SK-N-SH (cell line): ENCODE measurements at regions not wholly inside any gene's neighbourhood (a gene's known extent, or its start where the extent isn't known, plus 50 kb on each side); places are given as distances from the start of the nearest gene placed in this dataset.

Experiments
- CTCF ChIA-PET: fragments of 300-600, 350-600 bp; formaldehyde crosslinking; extraction: SDS; loops from one replicate; lab custom pipeline; 2021; lab: Yijun Ruan, JAX
- POLR2A ChIA-PET: fragments of 350-600 bp; sonication (Branson Sonifier 250); formaldehyde crosslinking; extraction: SDS; loops from one replicate; lab custom pipeline; 2020; ENCODE audit warnings: antibody characterized with exemption, inconsistent platforms; lab: Yijun Ruan, JAX
- DNase-seq: peaks from one replicate; pipeline ENCODE4 v3.0.0; 2012
- H2AFZ ChIP-seq: fragments of 200-600 bp; sonication (generic); 2 replicates; pipeline ENCODE4 v1.8.1; 2016; ENCODE audit warnings: antibody characterized with exemption, mild to moderate bottlenecking, low read depth
- H3F3A ChIP-seq: fragments of 200-600 bp; sonication (generic); replicated peaks from 2 replicates; pipeline ENCODE3; 2016; ENCODE audit warnings: antibody characterized with exemption, mild to moderate bottlenecking; ENCODE audit not compliant: insufficient read depth
- H3K27ac ChIP-seq, 2 experiments: fragments of 200-500 bp in 1 of 2; fragments of 200-600 bp in 1 of 2; sonication (Bioruptor generic) in 1 of 2; sonication (generic), shearing (Covaris generic) in 1 of 2; 2 replicates each; pipeline versions ENCODE4 v1.5.1 to v1.6.1; 2014 to 2016; ENCODE audit warnings: low read depth in 2 of 2, inconsistent platforms in 1 of 2, low read length in 1 of 2, mild to moderate bottlenecking in 1 of 2, mixed read lengths in 1 of 2
- H3K27me3 ChIP-seq: fragments of 200-600 bp; sonication (generic), shearing (Covaris generic); 2 replicates; pipeline ENCODE4 v1.6.1; 2016; ENCODE audit warnings: mixed run types; ENCODE audit not compliant: insufficient read depth
- H3K36me3 ChIP-seq, 2 experiments: fragments of 200-500 bp in 1 of 2; fragments of 200-600 bp in 1 of 2; sonication (Bioruptor generic) in 1 of 2; sonication (generic) in 1 of 2; replicated peaks in 1 of 2; 2 replicates each; pipeline versions ENCODE3 to v1.5.1; 2014 to 2016; ENCODE audit warnings: low read length in 1 of 2, mild to moderate bottlenecking in 1 of 2; ENCODE audit not compliant: insufficient read depth in 2 of 2, control insufficient read depth in 1 of 2
- H3K4me1 ChIP-seq, 2 experiments: fragments of 200-500 bp in 1 of 2; fragments of 200-600 bp in 1 of 2; sonication (Bioruptor generic) in 1 of 2; sonication (generic), shearing (Covaris generic) in 1 of 2; 2 replicates each; pipeline versions ENCODE4 v1.5.1 to v1.6.1; 2014 to 2016; ENCODE audit warnings: low read depth in 1 of 2, low read length in 1 of 2, mixed run types in 1 of 2; ENCODE audit not compliant: insufficient read depth in 2 of 2, control insufficient read depth in 1 of 2
- H3K4me2 ChIP-seq: fragments of 200-600 bp; sonication (generic), shearing (Covaris generic); 2 replicates; pipeline ENCODE4 v1.6.1; 2017; ENCODE audit warnings: mixed run types
- H3K4me3 ChIP-seq, 2 experiments: fragments of 200-500 bp in 1 of 2; fragments of 200-600 bp in 1 of 2; sonication (Bioruptor generic) in 1 of 2; sonication (generic), shearing (Covaris generic) in 1 of 2; 2 replicates each; pipeline versions ENCODE4 v1.5.1 to v1.8.1; 2014 to 2016; ENCODE audit warnings: low read depth in 2 of 2, inconsistent platforms in 1 of 2, low read length in 1 of 2, mild to moderate bottlenecking in 1 of 2, mixed read lengths in 1 of 2, moderate library complexity in 1 of 2
- H3K79me2 ChIP-seq: fragments of 200-600 bp; sonication (generic); 2 replicates; pipeline ENCODE4 v1.8.1; 2017; ENCODE audit warnings: mild to moderate bottlenecking; ENCODE audit not compliant: insufficient read depth
- H3K9ac ChIP-seq: fragments of 200-600 bp; sonication (generic); 2 replicates; pipeline ENCODE4 v1.6.1; 2017; ENCODE audit warnings: mixed run types
- H3K9me2 ChIP-seq: fragments of 200-600 bp; sonication (generic); 2 replicates; pipeline ENCODE4 v1.6.1; 2017; ENCODE audit warnings: mixed run types
- H3K9me3 ChIP-seq: fragments of 200-600 bp; sonication (generic); 2 replicates; pipeline ENCODE4 v1.6.1; 2017; ENCODE audit warnings: mixed run types, mild to moderate bottlenecking, moderate library complexity
- H4K20me1 ChIP-seq: fragments of 200-600 bp; sonication (generic); 2 replicates; pipeline ENCODE4 v1.6.1; 2017; ENCODE audit warnings: mild to moderate bottlenecking, mixed run types; ENCODE audit not compliant: insufficient read depth
- CHD2 ChIP-seq: fragments of 150-350 bp; IDR thresholded peaks from 2 replicates; pipeline ENCODE4 v1.6.1; 2018; ENCODE audit warnings: low read length; ENCODE audit not compliant: partially characterized antibody
- EP300 ChIP-seq, 2 experiments: IDR thresholded peaks; 2 replicates each; pipeline versions ENCODE4 v1.4.0 to v1.6.1; 2012; ENCODE audit warnings: borderline replicate concordance in 1 of 2, low read depth in 1 of 2, low read length in 1 of 2
- JUND ChIP-seq: IDR thresholded peaks from 2 replicates; pipeline ENCODE4 v1.4.0; 2012
- MEF2A ChIP-seq: IDR thresholded peaks from 2 replicates; pipeline ENCODE4 v1.4.0; 2012; ENCODE audit warnings: low read depth, borderline replicate concordance
- MXI1 ChIP-seq: IDR thresholded peaks from 2 replicates; pipeline ENCODE4 v1.6.1; 2012; ENCODE audit warnings: mild to moderate bottlenecking, low read depth, low read length, improper control_type of control experiment
- NFIC ChIP-seq: IDR thresholded peaks from 2 replicates; pipeline ENCODE4 v1.4.0; 2012; ENCODE audit warnings: borderline replicate concordance
- NRF1 ChIP-seq: IDR thresholded peaks from 2 replicates; pipeline ENCODE4 v1.6.1; 2012; ENCODE audit warnings: low read depth, mild to moderate bottlenecking, low read length
- POLR2AphosphoS5 ChIP-seq: IDR thresholded peaks from 2 replicates; pipeline ENCODE4 v1.6.1; 2012; ENCODE audit warnings: low read depth, low read length
- RCOR1 ChIP-seq: fragments of 150-350 bp; IDR thresholded peaks from 2 replicates; pipeline ENCODE4 v1.6.1; 2017; ENCODE audit warnings: antibody characterized with exemption, low read length
- RFX5 ChIP-seq: IDR thresholded peaks from 2 replicates; pipeline ENCODE4 v1.6.1; 2012; ENCODE audit warnings: mild to moderate bottlenecking, improper control_type of control experiment, low read length
- SIN3A ChIP-seq: IDR thresholded peaks from 2 replicates; pipeline ENCODE4 v1.6.1; 2012; ENCODE audit warnings: low read depth, mild to moderate bottlenecking, low read length, moderate library complexity, borderline replicate concordance
- SMC3 ChIP-seq: IDR thresholded peaks from 2 replicates; pipeline ENCODE4 v1.6.1; 2012; ENCODE audit warnings: low read depth, low read length, improper control_type of control experiment
- TCF12 ChIP-seq: IDR thresholded peaks from 2 replicates; pipeline ENCODE4 v1.4.0; 2012
- TEAD4 ChIP-seq: IDR thresholded peaks from 2 replicates; pipeline ENCODE4 v1.4.0; 2012; ENCODE audit warnings: mild to moderate bottlenecking, borderline replicate concordance; ENCODE audit not compliant: insufficient read depth
- YY1 ChIP-seq: IDR thresholded peaks from 2 replicates; pipeline ENCODE4 v1.4.0; 2012; ENCODE audit warnings: low read depth, mild to moderate bottlenecking
- WGBS: methylation state at CpG from one replicate; pipeline ENCODE4 v1.1.6; 2017; ENCODE audit warnings: low lambda C conversion rate; 5-methylcytosine and 5-hydroxymethylcytosine counted together
- TF ChIP-seq, protein P1 (sequence below): fragments of 150-350 bp; IDR thresholded peaks from 2 replicates; pipeline ENCODE4 v1.6.1; 2017; ENCODE audit warnings: antibody characterized with exemption, low read length, low read depth, borderline replicate concordance
- TF ChIP-seq, protein P2 (sequence below): IDR thresholded peaks from 2 replicates; pipeline ENCODE4 v1.4.0; 2012; ENCODE audit warnings: low read depth, borderline replicate concordance
- TF ChIP-seq, protein P3 (sequence below): fragments of 200-600 bp; sonication (generic); IDR thresholded peaks from 2 replicates; pipeline ENCODE4 v1.6.1; 2017; ENCODE audit warnings: antibody characterized with exemption, mild to moderate bottlenecking, moderate library complexity
- TF ChIP-seq, protein P4 (sequence below): IDR thresholded peaks from 2 replicates; pipeline ENCODE4; 2012

DNA sequence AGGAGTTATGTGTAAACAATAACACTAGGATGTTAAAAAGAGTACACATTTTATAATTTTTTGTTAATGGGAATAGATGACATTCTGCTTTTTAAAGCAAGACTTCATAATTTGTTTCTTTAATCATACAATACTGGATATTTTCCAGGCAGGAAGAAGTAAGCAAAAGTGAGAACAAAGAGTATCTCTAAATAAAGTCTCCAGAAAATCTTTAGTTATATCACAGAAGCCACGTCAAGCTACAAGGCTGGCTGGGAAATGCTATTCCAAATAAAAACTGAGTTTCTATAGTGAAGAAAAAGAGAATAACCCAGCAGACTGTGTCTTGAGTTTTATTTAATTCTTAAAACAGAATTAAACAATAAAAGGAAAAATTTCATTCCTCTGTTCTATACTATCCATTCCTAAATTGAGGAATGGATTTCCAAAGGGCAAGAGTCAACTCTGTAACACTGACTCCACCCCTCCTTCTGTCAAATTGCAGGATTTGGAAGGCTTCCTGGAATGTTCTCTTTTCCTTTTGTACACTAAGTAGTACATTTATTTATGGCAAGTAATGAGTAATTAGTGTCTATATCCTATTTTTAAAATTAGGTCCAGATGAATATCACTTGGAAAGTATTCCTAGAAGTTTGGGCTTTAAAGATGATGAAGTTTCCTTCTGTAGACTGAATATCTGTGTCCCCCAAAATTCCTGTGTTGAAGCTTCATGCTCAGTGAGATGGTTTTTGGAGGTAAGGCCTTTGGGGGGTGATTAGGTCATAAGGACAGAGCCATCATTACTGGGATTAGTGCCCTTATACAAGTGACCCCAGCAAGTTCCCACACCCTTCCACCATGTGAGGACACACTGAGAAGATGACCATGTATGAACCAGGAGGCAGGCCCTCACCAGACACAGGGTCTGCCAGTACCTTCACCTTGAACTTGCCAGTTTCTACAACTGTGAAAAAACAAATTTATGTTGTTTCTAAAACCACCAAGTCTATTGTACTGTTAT is 290.9 kb downstream of the CRPPA start:
- Histone ChIP-seq H3K9me3 (no peaks in the 10 kb centered on the region), H3K4me1 (peaks cover 2 to 8% of the 10 kb centered on the region in 2 experiments; a peak in 3 of 4 replicates), H3K27me3 (no peaks in the 10 kb centered on the region), H3F3A (peaks cover 18% of the 10 kb centered on the region), H3K4me2 (peak overlapping the region; percentile 35), H2AFZ (peak overlapping the region; percentile 38; the same call in 1 of the 2 replicates), H3K9me2 (no peaks in the 10 kb centered on the region), H3K36me3 (no peaks in the 10 kb centered on the region), H3K79me2 (no peaks in the 10 kb centered on the region), H3K9ac (peak overlapping the region; percentile 19; the same call in 1 of the 2 replicates)
- 32% methylated on average over 1 of the region's 1 CpG for WGBS
- POLR2A ChIA-PET, result no interaction called here
- no peak for DNase-seq
- no peak for TF ChIP-seq SIN3A
- TF ChIP-seq, protein P1, sequence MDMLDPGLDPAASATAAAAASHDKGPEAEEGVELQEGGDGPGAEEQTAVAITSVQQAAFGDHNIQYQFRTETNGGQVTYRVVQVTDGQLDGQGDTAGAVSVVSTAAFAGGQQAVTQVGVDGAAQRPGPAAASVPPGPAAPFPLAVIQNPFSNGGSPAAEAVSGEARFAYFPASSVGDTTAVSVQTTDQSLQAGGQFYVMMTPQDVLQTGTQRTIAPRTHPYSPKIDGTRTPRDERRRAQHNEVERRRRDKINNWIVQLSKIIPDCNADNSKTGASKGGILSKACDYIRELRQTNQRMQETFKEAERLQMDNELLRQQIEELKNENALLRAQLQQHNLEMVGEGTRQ, result no peak
- TF ChIP-seq SMC3, result no peak
- no peak for TF ChIP-seq NFIC
- TF ChIP-seq RCOR1, result no peak
- peak; percentile 82 for TF ChIP-seq MEF2A
- no peak for TF ChIP-seq MXI1
- no peak; the same call in 1 of the 2 replicates for TF ChIP-seq TEAD4
- TF ChIP-seq, protein P2, sequence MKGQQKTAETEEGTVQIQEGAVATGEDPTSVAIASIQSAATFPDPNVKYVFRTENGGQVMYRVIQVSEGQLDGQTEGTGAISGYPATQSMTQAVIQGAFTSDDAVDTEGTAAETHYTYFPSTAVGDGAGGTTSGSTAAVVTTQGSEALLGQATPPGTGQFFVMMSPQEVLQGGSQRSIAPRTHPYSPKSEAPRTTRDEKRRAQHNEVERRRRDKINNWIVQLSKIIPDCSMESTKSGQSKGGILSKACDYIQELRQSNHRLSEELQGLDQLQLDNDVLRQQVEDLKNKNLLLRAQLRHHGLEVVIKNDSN, result no peak
- no peak for TF ChIP-seq POLR2AphosphoS5
- TF ChIP-seq JUND, result no peak
- TF ChIP-seq NRF1, result no peak
- no peak for TF ChIP-seq YY1
- peak; percentile 74 for TF ChIP-seq TCF12
- TF ChIP-seq CHD2, result no peak
- TF ChIP-seq EP300 (IDR thresholded peaks at IDR 0.05; ENCODE audit: borderline replicate concordance in 1 of 2, low read depth in 1 of 2, low read length in 1 of 2), result peak in 1 of 2 experiments; percentile 35; a peak in 1 of 4 replicates
- TF ChIP-seq, protein P3, sequence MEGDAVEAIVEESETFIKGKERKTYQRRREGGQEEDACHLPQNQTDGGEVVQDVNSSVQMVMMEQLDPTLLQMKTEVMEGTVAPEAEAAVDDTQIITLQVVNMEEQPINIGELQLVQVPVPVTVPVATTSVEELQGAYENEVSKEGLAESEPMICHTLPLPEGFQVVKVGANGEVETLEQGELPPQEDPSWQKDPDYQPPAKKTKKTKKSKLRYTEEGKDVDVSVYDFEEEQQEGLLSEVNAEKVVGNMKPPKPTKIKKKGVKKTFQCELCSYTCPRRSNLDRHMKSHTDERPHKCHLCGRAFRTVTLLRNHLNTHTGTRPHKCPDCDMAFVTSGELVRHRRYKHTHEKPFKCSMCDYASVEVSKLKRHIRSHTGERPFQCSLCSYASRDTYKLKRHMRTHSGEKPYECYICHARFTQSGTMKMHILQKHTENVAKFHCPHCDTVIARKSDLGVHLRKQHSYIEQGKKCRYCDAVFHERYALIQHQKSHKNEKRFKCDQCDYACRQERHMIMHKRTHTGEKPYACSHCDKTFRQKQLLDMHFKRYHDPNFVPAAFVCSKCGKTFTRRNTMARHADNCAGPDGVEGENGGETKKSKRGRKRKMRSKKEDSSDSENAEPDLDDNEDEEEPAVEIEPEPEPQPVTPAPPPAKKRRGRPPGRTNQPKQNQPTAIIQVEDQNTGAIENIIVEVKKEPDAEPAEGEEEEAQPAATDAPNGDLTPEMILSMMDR, result no peak
- no peak for TF ChIP-seq RFX5
- TF ChIP-seq, protein P4, sequence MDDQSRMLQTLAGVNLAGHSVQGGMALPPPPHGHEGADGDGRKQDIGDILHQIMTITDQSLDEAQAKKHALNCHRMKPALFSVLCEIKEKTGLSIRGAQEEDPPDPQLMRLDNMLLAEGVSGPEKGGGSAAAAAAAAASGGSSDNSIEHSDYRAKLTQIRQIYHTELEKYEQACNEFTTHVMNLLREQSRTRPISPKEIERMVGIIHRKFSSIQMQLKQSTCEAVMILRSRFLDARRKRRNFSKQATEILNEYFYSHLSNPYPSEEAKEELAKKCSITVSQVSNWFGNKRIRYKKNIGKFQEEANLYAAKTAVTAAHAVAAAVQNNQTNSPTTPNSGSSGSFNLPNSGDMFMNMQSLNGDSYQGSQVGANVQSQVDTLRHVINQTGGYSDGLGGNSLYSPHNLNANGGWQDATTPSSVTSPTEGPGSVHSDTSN, result peak; percentile 49; the same call in 1 of the 2 replicates
- TF ChIP-seq, all 33 proteins: peak for 4
- CTCF ChIA-PET, result interaction anchor here (0.9 to 1.4 kb wide), 3 partner anchors 15 to 411 kb away, joined by 3 to 4 read pairs (median 3); no protein-coding TSS in a partner anchor
- Histone ChIP-seq H3K27ac (peak overlapping the region; percentile 65 to 87; a peak in 3 of 4 replicates), H3K4me3 (peak overlapping the region; percentile 7 to 21; a peak in 3 of 4 replicates), H4K20me1 (no peaks in the 10 kb centered on the region)
